Mesothelial cell of epicardium (in vitro differentiated cells): ENCODE measurements at regions not wholly inside any gene's neighbourhood (a gene's known extent, or its start where the extent isn't known, plus 50 kb on each side); places are given as distances from the start of the nearest gene placed in this dataset.

Experiments
- DNase-seq, 2 experiments: peaks; one replicate each; pipeline ENCODE4 v3.0.0; 2021; ENCODE audit warnings: low spot score in 2 of 2; ENCODE audit not compliant: unreplicated experiment in 2 of 2
- H3K27ac Mint-ChIP-seq: 2 replicates; pipeline ENCODE4 v1.8.0; 2021; ENCODE audit warnings: mixed read lengths
- H3K27me3 Mint-ChIP-seq: 2 replicates; pipeline ENCODE4 v1.8.0; 2021; ENCODE audit warnings: low read depth, mixed read lengths
- H3K36me3 Mint-ChIP-seq: 2 replicates; pipeline ENCODE4 v1.8.0; 2021; ENCODE audit warnings: mixed read lengths
- H3K4me1 Mint-ChIP-seq: 2 replicates; pipeline ENCODE4 v1.8.0; 2021; ENCODE audit warnings: mixed read lengths
- H3K4me3 Mint-ChIP-seq: 2 replicates; pipeline ENCODE4 v1.8.0; 2021; ENCODE audit warnings: mild to moderate bottlenecking, moderate library complexity, mixed read lengths
- H3K9me3 Mint-ChIP-seq: 2 replicates; pipeline ENCODE4 v1.8.0; 2021; ENCODE audit warnings: mixed read lengths
- TF ChIP-seq, protein P1 (sequence below): fragments of 200-600 bp; sonication (generic); IDR thresholded peaks from one replicate; pipeline ENCODE4 v1.5.0; 2021; ENCODE audit warnings: antibody characterized with exemption; ENCODE audit not compliant: unreplicated experiment

- Mint-ChIP-seq H3K27ac (no peak overlapping the region), H3K4me1 (no peaks in the 10 kb centered on the region), H3K36me3 (no peaks in the 10 kb centered on the region), H3K27me3 (peaks cover 30% of the 10 kb centered on the region), H3K4me3 (no peak overlapping the region), H3K9me3 (no peaks in the 10 kb centered on the region)
- no peak for DNase-seq
- TF ChIP-seq, protein P1, sequence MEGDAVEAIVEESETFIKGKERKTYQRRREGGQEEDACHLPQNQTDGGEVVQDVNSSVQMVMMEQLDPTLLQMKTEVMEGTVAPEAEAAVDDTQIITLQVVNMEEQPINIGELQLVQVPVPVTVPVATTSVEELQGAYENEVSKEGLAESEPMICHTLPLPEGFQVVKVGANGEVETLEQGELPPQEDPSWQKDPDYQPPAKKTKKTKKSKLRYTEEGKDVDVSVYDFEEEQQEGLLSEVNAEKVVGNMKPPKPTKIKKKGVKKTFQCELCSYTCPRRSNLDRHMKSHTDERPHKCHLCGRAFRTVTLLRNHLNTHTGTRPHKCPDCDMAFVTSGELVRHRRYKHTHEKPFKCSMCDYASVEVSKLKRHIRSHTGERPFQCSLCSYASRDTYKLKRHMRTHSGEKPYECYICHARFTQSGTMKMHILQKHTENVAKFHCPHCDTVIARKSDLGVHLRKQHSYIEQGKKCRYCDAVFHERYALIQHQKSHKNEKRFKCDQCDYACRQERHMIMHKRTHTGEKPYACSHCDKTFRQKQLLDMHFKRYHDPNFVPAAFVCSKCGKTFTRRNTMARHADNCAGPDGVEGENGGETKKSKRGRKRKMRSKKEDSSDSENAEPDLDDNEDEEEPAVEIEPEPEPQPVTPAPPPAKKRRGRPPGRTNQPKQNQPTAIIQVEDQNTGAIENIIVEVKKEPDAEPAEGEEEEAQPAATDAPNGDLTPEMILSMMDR: no peak
Measured at GRCh38 chr16:79543219-79543618, 57.3 kb downstream of the MAF start.

- TF ChIP-seq, protein P1: no peak
Measured at GRCh38 chr16:79542237-79542774, 58.2 kb downstream of the MAF start.

DNA sequence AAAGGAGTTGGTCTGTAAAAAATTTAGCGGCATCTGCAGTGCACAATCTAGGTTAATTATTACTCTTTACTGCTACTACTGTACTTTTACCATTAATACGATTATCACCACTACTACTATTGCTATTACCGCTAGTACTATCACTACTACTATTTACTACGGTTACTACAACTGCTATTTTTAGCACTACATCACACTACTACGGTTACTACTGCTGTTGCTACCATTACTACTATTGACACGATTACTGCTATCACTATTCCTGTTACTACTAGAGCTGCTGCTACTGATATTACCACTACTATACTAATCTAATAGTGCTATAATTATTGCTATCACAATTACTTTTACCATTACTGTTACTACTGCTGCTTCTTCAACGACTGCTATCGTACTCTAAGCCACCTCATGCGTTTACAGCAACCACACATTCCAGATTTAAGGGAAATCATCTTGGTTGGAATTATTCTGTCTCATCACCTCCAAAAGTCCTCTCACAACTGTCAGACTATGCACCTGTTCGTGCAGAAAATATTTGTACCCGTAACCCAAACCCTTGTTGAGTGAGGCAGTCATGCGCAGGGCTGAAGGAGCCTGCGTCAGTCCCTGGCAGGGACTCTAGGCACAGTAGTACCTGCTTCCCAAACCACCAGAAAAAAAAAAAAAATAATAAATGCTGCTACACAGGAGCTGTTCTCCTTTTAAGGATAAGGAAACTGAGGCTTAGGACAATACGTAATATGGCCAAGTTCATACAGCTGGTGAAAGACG lies 59.5 kb downstream of the MAF start:
- H3K4me3 Mint-ChIP-seq: no peak overlapping the region
- H3K27me3 Mint-ChIP-seq: peaks cover 15% of the 10 kb centered on the region
- H3K4me1 Mint-ChIP-seq: no peaks in the 10 kb centered on the region
- DNase-seq: no peak
- H3K27ac Mint-ChIP-seq: no peak overlapping the region
- TF ChIP-seq, protein P1: no peak
- H3K36me3 Mint-ChIP-seq: no peaks in the 10 kb centered on the region
- no peaks in the 10 kb centered on the region for H3K9me3 Mint-ChIP-seq

More at GRCh38 chr16:79542237-79542774, 58.2 kb downstream of the MAF start:
- no peak overlapping the region for H3K27ac Mint-ChIP-seq
- no peaks in the 10 kb centered on the region for H3K36me3 Mint-ChIP-seq
- peaks cover 23% of the 10 kb centered on the region for H3K27me3 Mint-ChIP-seq
- no peak for DNase-seq
- H3K4me3 Mint-ChIP-seq: no peak overlapping the region
- no peaks in the 10 kb centered on the region for H3K4me1 Mint-ChIP-seq
- H3K9me3 Mint-ChIP-seq: no peaks in the 10 kb centered on the region

GRCh38 chr16:79537584-79537983 lies 63.0 kb downstream of the MAF start:
- H3K36me3 Mint-ChIP-seq: no peaks in the 10 kb centered on the region
- H3K9me3 Mint-ChIP-seq: no peaks in the 10 kb centered on the region
- H3K27me3 Mint-ChIP-seq: peaks cover 8% of the 10 kb centered on the region
- DNase-seq: no peak
- no peak overlapping the region for H3K27ac Mint-ChIP-seq
- no peak overlapping the region for H3K4me3 Mint-ChIP-seq
- TF ChIP-seq, protein P1: no peak
- H3K4me1 Mint-ChIP-seq: no peaks in the 10 kb centered on the region

DNA sequence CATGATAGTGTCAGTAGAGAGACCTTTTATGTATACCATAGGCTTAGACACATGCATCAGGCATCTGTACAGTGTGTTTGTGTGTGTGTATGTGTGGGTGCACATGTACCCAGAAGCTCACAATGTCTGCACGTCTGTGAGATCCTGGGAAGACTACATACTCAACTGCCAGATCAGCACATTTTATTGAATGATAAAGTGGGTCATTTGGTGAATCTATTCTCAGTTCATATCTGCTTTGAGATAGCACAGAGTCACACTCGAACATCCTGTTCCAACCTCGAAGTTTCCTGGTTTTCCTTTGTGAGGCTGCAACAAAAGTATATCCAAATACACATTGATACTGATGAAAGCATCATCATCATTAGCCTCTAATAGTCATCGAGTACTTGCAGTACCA lies 63.6 kb downstream of the MAF start:
- H3K36me3 Mint-ChIP-seq: no peaks in the 10 kb centered on the region
- no peaks in the 10 kb centered on the region for H3K4me1 Mint-ChIP-seq
- no peak overlapping the region for H3K4me3 Mint-ChIP-seq
- no peak overlapping the region for H3K27ac Mint-ChIP-seq
- no peaks in the 10 kb centered on the region for H3K9me3 Mint-ChIP-seq
- peaks cover 8% of the 10 kb centered on the region for H3K27me3 Mint-ChIP-seq
- DNase-seq: no peak
- TF ChIP-seq, protein P1: no peak
